ENCODE measurements at regions not wholly inside any gene's neighbourhood (a gene's known extent, or its start where the extent isn't known, plus 50 kb on each side); places are given as distances from the start of the nearest gene placed in this dataset.
"Not testable (repeated sequence)": the region's sequence is repeated elsewhere in the genome, so short reads cannot be mapped to it uniquely, and the experiment has no call there.

GRCh38 chr3:174336784-174337183 lies 522.4 kb upstream of the NAALADL2 start:
- no peak for DNase-seq (ENCODE audit: low spot score)

GRCh38 chr3:174337227-174337626 lies 521.9 kb upstream of the NAALADL2 start:
- DNase-seq (ENCODE audit: low spot score) = no peak

DNA sequence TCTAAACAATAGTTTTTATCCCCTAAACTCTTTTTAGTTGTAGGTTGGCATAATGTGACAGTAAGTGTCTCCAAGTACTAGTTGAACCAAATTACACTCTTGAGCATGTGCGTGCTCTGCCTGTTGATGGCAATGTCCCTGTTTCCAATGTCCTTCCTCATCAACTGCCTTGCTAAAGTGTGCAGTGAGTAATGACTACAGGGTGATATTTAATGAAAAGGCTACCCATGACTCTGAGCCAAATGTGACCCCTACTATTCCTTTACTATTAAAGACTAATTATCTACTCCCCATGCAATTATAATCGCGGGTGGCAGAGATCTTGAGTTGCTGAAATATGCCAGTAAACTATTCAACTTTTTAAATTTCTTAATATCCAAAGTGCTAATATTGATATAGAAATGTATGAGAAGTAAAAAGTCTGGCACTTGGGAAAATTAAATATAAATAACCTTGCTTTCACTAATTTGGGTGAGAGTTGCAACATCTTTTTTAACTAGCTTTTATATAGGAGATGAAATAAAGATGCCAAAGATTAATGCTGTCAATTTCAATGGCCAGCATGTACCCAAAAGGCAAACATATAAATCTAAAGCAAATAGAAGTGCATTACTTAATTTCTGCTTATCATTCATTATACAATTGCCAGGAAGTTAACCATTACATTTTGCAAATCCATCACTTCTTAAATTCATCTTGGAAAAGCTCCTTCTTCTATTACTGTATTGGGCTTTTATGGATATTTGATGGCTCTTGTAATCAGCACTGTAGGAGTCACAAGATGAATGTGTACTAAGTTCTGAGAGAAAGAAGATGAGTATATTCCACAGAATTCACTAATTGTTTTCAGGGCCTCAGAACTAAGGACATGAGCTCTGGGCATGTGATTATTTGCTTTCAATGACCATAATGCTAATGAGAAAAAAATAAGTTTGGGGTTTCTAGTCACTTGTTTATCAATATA lies 518.2 kb upstream of the NAALADL2 start:
- no peak for DNase-seq (ENCODE audit: low spot score)

DNA sequence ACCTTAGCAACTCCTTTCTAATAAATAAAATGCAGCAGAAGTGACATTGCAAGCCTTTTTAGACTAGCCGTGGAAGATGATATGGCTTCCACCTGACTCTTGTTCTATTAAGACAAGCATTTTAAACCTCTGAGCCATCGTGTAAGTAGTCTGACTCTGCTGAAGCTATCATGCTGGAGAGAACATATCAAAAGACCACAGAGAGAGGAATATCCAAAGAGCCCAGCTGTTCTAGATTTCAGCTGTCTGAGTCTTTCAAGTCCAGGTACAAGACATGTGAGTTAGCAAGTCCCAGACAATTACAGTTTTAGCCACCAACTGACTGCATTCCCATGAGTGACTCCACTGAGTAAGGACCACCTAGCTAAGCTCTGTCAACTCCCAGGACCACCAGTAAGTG lies 517.0 kb upstream of the NAALADL2 start:
- no peak for DNase-seq (ENCODE audit: low spot score)

GRCh38 chr3:174342941-174343501 lies 516.1 kb upstream of the NAALADL2 start:
- no peak for DNase-seq (ENCODE audit: low spot score)

DNA sequence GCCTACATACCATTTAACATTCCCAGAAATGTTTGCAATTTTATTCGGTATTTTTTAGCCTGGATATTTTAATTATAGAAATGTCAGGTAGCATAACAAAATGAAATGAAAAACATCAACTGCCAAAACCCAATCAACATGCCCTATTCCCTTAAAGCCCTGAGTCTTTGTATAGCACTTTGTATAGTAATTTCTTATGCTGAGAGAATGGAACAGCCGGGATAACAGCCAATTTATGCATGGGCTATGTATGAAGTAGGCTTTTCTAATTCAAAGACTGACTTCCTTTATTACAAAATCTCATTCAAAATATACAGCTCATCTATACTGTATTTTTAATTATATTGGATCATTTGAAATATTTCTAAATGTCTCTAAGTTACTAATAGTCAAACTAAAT lies 513.0 kb upstream of the NAALADL2 start:
- no peak for DNase-seq (ENCODE audit: low spot score)

- no peak for DNase-seq (ENCODE audit: low spot score)
Measured at GRCh38 chr3:174346571-174346970, 512.6 kb upstream of the NAALADL2 start.

DNA sequence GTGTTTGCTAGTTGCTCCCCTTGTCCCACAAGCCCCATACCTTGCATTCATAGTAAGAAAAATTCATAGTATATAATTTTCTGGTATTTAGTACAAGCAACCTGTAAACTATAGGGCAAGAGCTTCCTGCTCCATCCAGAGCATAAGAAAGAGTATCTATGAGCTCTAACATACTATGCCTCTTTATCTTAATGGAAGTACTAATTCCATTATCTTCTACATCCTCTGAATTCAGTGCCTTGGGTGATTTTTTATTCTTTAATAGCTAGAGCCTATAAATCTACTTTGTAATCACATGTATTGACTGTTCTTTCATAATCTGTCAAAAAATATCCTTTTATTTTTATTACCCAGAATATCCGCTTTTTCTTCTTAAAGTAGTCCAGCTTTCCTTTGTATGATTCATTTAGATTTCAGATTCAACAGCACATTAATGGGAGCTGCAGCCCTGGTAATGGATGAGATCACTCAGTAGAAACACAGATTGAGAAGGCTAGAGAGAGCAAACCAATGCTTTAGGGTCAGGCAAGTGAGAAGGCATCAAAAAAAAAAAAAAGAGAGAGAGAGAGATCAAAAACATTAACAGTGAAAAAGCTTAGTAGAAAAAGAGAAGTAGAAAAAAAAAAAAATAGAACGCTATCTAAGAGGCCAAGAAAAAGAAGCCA lies 511.5 kb upstream of the NAALADL2 start:
- DNase-seq (ENCODE audit: low spot score) = no peak

- no peak for DNase-seq (ENCODE audit: low spot score)
Measured at GRCh38 chr3:174352227-174352626, 506.9 kb upstream of the NAALADL2 start.

GRCh38 chr3:174355505-174355904 lies 503.6 kb upstream of the NAALADL2 start:
- no peak for DNase-seq (ENCODE audit: low spot score)

GRCh38 chr3:174356596-174356995 lies 502.5 kb upstream of the NAALADL2 start:
- DNase-seq (ENCODE audit: low spot score) = no peak

DNA sequence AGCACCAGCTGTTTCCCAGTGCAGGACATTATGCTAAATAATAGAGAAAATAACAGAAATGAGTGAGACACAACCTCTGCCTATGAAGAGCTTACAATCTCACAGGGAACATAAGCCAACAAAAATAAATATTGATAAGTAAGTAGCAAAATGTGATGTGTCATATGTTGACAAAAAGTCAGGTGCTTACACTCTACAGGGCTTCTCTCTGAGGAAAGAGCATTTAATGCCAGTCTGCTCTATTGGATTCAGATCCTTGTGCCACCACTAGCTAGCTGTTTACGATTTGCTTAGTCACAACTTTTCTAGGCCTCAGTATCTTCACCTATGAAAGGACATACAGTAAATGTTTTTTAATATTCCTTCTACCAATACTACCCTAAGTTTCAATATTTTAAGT lies 500.9 kb upstream of the NAALADL2 start:
- DNase-seq (ENCODE audit: low spot score) = no peak

DNA sequence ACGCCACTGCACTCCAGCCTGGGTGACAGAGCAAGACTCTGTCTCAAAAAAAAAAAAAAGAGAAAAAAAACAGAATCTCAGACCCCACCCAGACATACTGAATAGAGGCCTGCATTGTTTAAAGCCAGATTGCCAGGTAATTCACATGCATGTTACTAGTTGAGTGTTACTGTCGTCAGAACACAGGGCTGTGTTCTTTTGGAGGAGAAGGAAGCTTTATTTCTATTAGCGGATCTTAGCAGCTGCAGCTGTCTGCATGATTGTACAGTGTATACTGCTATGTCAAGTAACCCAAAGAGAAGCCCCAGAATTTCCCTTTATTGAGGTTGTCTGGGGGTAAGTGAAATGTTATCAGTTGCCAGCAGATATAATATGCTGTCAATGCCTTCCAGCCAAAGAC lies 496.6 kb upstream of the NAALADL2 start:
- no peak for DNase-seq (ENCODE audit: low spot score)

GRCh38 chr3:174363256-174363655 lies 495.9 kb upstream of the NAALADL2 start:
- DNase-seq (ENCODE audit: low spot score) = no peak

- no peak for DNase-seq (ENCODE audit: low spot score)
Measured at GRCh38 chr3:174365796-174366195, 493.3 kb upstream of the NAALADL2 start.

DNA sequence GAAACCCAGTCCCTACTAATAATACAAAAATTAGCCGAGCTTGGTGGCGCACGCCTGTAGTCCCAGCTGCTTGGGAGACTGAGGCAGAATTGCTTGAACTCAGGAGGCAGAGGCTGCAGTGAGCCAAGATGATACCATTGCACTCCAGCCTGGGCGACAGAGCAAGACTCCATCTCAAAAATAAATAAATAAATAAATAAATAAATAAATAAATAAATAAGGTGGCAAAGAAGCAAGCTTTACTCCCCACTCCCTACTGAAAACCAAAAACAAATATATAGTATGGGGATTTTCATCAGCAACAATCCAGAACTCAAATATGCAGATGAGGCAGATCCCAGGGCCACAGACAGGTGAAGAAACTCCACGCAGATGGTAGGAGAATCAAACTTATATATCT lies 492.2 kb upstream of the NAALADL2 start:
- DNase-seq (ENCODE audit: low spot score) = not testable (repeated sequence)

- DNase-seq (ENCODE audit: low spot score) = no peak
Measured at GRCh38 chr3:174376346-174376745, 482.8 kb upstream of the NAALADL2 start.

DNA sequence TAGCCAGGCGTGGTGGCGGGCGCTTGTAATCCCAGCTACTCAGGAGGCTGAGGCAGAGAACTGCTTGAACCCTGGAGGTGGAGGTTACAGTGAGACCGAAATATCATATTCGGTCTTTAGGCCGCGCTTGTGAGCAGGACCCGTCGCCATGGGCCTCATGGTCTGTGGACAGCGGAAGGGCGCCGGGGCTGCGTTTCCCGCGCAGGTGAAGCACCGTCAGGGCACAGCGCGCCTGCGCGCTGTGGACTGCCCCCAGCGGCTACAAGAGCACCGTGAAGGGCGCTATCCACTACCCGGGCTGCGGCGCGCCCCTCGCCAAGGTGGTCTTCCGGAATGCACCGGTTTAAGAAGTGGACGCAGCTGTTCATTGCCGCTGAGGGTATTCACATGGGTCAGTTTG lies 482.0 kb upstream of the NAALADL2 start:
- DNase-seq (ENCODE audit: low spot score) = no peak

DNA sequence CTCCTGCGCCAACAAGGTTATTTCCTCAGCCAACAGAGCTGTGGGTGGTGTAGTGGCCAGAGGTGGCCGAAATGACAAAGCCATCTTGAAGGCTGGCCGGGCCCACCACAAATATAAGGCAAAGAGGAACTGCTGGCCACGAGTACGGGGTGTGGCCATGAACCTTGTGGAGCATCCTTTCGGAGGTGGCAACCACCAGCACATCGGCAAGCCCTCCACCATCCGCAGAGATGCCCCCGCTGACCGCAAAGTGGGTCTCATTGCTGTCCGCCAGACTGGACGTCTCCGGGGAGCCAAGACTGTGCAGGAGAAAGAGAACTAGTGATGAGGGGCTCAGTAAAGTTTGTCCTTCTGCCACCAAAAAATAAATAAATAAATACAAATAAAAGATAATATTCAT lies 481.4 kb upstream of the NAALADL2 start:
- DNase-seq (ENCODE audit: low spot score) = no peak

GRCh38 chr3:174382878-174383277 lies 476.3 kb upstream of the NAALADL2 start:
- DNase-seq (ENCODE audit: low spot score) = no peak

- DNase-seq (ENCODE audit: low spot score) = no peak
Measured at GRCh38 chr3:174387736-174388135, 471.4 kb upstream of the NAALADL2 start.

DNA sequence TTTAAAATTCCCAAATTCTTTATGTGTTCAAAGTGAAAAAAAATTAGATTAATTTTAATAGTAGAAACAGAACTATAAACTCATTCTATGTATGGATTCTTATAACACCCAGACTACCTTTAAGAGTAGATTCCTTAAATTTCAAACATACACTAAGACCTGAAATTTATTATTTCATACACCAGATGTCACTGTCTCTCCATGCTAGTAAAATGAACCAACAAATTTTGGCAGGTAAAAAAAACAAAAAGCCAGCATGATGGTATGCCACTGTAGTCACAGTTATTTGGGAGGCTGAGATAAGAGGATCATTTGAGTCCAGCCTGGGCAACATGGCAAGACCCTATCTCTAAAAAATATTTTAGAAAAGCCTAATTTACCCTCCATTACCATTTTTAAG lies 461.3 kb upstream of the NAALADL2 start:
- DNase-seq (ENCODE audit: low spot score) = no peak

- no peak for DNase-seq (ENCODE audit: low spot score)
Measured at GRCh38 chr3:174398761-174399160, 460.4 kb upstream of the NAALADL2 start.

Measured in putamen (tissue), 1 donor.